ENCODE measurements at regions not wholly inside any gene's neighbourhood (a gene's known extent, or its start where the extent isn't known, plus 50 kb on each side); places are given as distances from the start of the nearest gene placed in this dataset.

GRCh38 chr2:146467425-146467824 is 1377.4 kb upstream of the ACVR2A start:
- Histone ChIP-seq H3K27ac (ENCODE audit: low read length) (no peak overlapping the region), H3K4me1 (ENCODE audit: control insufficient read depth, insufficient read depth, low read length) (no peaks in the 10 kb centered on the region), H3K9me3 (ENCODE audit: control insufficient read depth, insufficient read depth, low read depth, low read length) (no peaks in the 10 kb centered on the region), H3K36me3 (ENCODE audit: control insufficient read depth, insufficient read depth, low read length) (no peaks in the 10 kb centered on the region), H3K4me3 (ENCODE audit: low read depth in 2 of 2, low read length in 2 of 2) (no peak overlapping the region), H3K27me3 (ENCODE audit: control insufficient read depth, insufficient read depth, low read length) (no peaks in the 10 kb centered on the region)
- in situ Hi-C loops (cut with HindIII; ENCODE audit: low pct_unique_long_range_greater_than_20kb, low sequenced_read_pairs) (no loop called here), intact Hi-C loops (cut with micrococcal nuclease; ENCODE audit: unreplicated experiment) (no loop called here)
- ATAC-seq (no peak), DNase-seq (ENCODE audit: low read depth, low spot score) (no peak)
- ChIA-PET POLR2A (no interaction called here), CTCF (no interaction called here)
- no TSS peak for BruUV-seq (replicated peaks)
- TF ChIP-seq, protein P1, sequence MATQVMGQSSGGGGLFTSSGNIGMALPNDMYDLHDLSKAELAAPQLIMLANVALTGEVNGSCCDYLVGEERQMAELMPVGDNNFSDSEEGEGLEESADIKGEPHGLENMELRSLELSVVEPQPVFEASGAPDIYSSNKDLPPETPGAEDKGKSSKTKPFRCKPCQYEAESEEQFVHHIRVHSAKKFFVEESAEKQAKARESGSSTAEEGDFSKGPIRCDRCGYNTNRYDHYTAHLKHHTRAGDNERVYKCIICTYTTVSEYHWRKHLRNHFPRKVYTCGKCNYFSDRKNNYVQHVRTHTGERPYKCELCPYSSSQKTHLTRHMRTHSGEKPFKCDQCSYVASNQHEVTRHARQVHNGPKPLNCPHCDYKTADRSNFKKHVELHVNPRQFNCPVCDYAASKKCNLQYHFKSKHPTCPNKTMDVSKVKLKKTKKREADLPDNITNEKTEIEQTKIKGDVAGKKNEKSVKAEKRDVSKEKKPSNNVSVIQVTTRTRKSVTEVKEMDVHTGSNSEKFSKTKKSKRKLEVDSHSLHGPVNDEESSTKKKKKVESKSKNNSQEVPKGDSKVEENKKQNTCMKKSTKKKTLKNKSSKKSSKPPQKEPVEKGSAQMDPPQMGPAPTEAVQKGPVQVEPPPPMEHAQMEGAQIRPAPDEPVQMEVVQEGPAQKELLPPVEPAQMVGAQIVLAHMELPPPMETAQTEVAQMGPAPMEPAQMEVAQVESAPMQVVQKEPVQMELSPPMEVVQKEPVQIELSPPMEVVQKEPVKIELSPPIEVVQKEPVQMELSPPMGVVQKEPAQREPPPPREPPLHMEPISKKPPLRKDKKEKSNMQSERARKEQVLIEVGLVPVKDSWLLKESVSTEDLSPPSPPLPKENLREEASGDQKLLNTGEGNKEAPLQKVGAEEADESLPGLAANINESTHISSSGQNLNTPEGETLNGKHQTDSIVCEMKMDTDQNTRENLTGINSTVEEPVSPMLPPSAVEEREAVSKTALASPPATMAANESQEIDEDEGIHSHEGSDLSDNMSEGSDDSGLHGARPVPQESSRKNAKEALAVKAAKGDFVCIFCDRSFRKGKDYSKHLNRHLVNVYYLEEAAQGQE (IDR thresholded peaks at IDR 0.05; ENCODE audit: insufficient read depth in 1 of 2, low read depth in 2 of 2, low read length in 1 of 2): no peak
- TF ChIP-seq TCF7L2 (IDR thresholded peaks at IDR 0.05; ENCODE audit: low read depth, low read length) (no peak), CTCF (IDR thresholded peaks at IDR 0.05) (no peak)

DNA sequence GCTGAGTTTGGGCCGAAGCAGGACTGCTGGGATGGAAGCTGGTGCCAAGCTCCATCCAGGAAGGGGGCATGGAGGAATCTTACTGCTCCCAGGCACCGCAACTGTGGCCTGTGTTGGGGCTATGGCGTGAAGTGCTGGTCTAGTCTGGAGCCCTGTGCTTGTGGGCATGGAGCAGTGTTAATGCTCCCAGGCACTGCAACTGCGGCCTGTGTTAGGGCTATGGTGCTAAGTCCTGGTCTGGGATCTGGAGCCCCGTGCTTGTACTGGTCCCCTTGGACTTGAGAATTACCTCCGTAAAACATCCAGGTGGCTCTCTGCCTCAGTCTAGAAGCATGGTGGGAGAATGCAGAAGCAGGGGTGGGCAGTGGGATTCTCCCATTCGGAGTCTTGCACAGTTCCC is 1379.4 kb upstream of the ACVR2A start:
- intact Hi-C loops (cut with micrococcal nuclease; ENCODE audit: unreplicated experiment) (no loop called here), in situ Hi-C loops (cut with HindIII; ENCODE audit: low pct_unique_long_range_greater_than_20kb, low sequenced_read_pairs) (no loop called here)
- ChIA-PET POLR2A (no interaction called here), CTCF (no interaction called here)
- Histone ChIP-seq H3K36me3 (ENCODE audit: control insufficient read depth, insufficient read depth, low read length) (no peaks in the 10 kb centered on the region), H3K9me3 (ENCODE audit: control insufficient read depth, insufficient read depth, low read depth, low read length) (no peaks in the 10 kb centered on the region), H3K4me3 (ENCODE audit: low read depth in 2 of 2, low read length in 2 of 2) (no peak overlapping the region), H3K27ac (ENCODE audit: low read length) (no peak overlapping the region), H3K4me1 (ENCODE audit: control insufficient read depth, insufficient read depth, low read length) (no peaks in the 10 kb centered on the region), H3K27me3 (ENCODE audit: control insufficient read depth, insufficient read depth, low read length) (no peaks in the 10 kb centered on the region)
- BruUV-seq (replicated peaks): no TSS peak
- TF ChIP-seq CTCF (IDR thresholded peaks at IDR 0.05): no peak
- TF ChIP-seq SIN3A (IDR thresholded peaks at IDR 0.05; ENCODE audit: borderline replicate concordance, insufficient read depth, low read depth, low read length): no peak
- TF ChIP-seq, protein P1 (IDR thresholded peaks at IDR 0.05; ENCODE audit: insufficient read depth in 1 of 2, low read depth in 2 of 2, low read length in 1 of 2): no peak
- no peak for TF ChIP-seq POLR2AphosphoS5 (IDR thresholded peaks at IDR 0.05; ENCODE audit: low read depth, low read length)
- no peak for TF ChIP-seq TCF7L2 (IDR thresholded peaks at IDR 0.05; ENCODE audit: low read depth, low read length)
- DNase-seq (ENCODE audit: low read depth, low spot score): no peak
- no peak for ATAC-seq
